Endothelial cell of umbilical vein (primary cell): ENCODE measurements at regions not wholly inside any gene's neighbourhood (a gene's known extent, or its start where the extent isn't known, plus 50 kb on each side); places are given as distances from the start of the nearest gene placed in this dataset.

Experiments used
- CTCF ChIP-seq, 2 donors: IDR thresholded peaks; 1 replicate in 1 of 2; 2 replicates in 1 of 2; pipeline ENCODE4 v1.5.1; 2011; ENCODE audit warnings: low read length in 2 of 2, mild to moderate bottlenecking in 2 of 2, moderate library complexity in 2 of 2, control low read depth in 1 of 2, inconsistent platforms in 1 of 2, low read depth in 1 of 2; ENCODE audit not compliant: insufficient read depth in 1 of 2; ENCODE audit errors: extremely low read depth in 1 of 2
- EZH2 ChIP-seq: IDR thresholded peaks from 2 replicates; pipeline ENCODE4 v1.6.1; 2012; ENCODE audit warnings: borderline replicate concordance, low read depth, mild to moderate bottlenecking, moderate library complexity, low read length, inconsistent platforms; ENCODE audit not compliant: severe bottlenecking
- FOS ChIP-seq: IDR thresholded peaks from 2 replicates; pipeline ENCODE4 v1.6.1; 2011; ENCODE audit warnings: mild to moderate bottlenecking, low read length, moderate library complexity, borderline replicate concordance; ENCODE audit not compliant: insufficient read depth
- JUN ChIP-seq: IDR thresholded peaks from 2 replicates; pipeline ENCODE4 v1.6.1; 2011; ENCODE audit warnings: borderline replicate concordance, low read depth; ENCODE audit not compliant: insufficient read length, insufficient read depth
- MAX ChIP-seq: IDR thresholded peaks from 2 replicates; pipeline ENCODE4 v1.6.1; 2011; ENCODE audit not compliant: insufficient read depth, insufficient read length
- MYC ChIP-seq: IDR thresholded peaks from one replicate; pipeline ENCODE4 v1.6.1; 2011; ENCODE audit warnings: mild to moderate bottlenecking, low read depth, low read length
- POLR2A ChIP-seq: IDR thresholded peaks from 2 replicates; pipeline ENCODE4 v1.6.1; 2012; ENCODE audit warnings: low read depth, mild to moderate bottlenecking, control low read depth, low read length
- POLR2AphosphoS5 ChIP-seq: IDR thresholded peaks from 2 replicates; pipeline ENCODE4 v1.6.1; 2012; ENCODE audit warnings: low read depth, mild to moderate bottlenecking, control low read depth, low read length, moderate library complexity; ENCODE audit not compliant: insufficient read depth

- no peak for TF ChIP-seq POLR2A
- TF ChIP-seq CTCF (IDR thresholded peaks at IDR 0.05; ENCODE audit: extremely low read depth in 1 of 2, insufficient read depth in 1 of 2, low read depth in 1 of 2, low read length in 2 of 2): no peak
- no peak for TF ChIP-seq EZH2
- TF ChIP-seq MAX: no peak
- no peak for TF ChIP-seq POLR2AphosphoS5
- no peak for TF ChIP-seq FOS
- TF ChIP-seq MYC: no peak
- no peak for TF ChIP-seq JUN
Observed at GRCh38 chr9:118665226-118665919, 703.9 kb downstream of the BRINP1 start.
